ENCODE measurements at regions not wholly inside any gene's neighbourhood (a gene's known extent, or its start where the extent isn't known, plus 50 kb on each side); places are given as distances from the start of the nearest gene placed in this dataset.
"Not testable (repeated sequence)": the region's sequence is repeated elsewhere in the genome, so short reads cannot be mapped to it uniquely, and the experiment has no call there.

- DNase-seq (ENCODE audit: low read depth, low spot score), result no peak
Measured at GRCh38 chr2:187988348-187988747, 303.3 kb upstream of the GULP1 start.

- DNase-seq (ENCODE audit: low read depth, low spot score), result no peak
Measured at GRCh38 chr2:187989925-187990623, 301.6 kb upstream of the GULP1 start.

GRCh38 chr2:187991389-187991788, 300.3 kb upstream of the GULP1 start:
- DNase-seq (ENCODE audit: low read depth, low spot score), result no peak

- no peak for DNase-seq (ENCODE audit: low read depth, low spot score)
Measured at GRCh38 chr2:187994464-187995331, 297.0 kb upstream of the GULP1 start.

- no peak for DNase-seq (ENCODE audit: low read depth, low spot score)
Measured at GRCh38 chr2:187995556-187995955, 296.1 kb upstream of the GULP1 start.

GRCh38 chr2:187996630-187997029, 295.0 kb upstream of the GULP1 start:
- DNase-seq (ENCODE audit: low read depth, low spot score), result no peak

- DNase-seq (ENCODE audit: low read depth, low spot score), result no peak
Measured at GRCh38 chr2:188000189-188000588, 291.5 kb upstream of the GULP1 start.

- DNase-seq (ENCODE audit: low read depth, low spot score), result no peak
Measured at GRCh38 chr2:188003800-188004199, 287.9 kb upstream of the GULP1 start.

- DNase-seq (ENCODE audit: low read depth, low spot score), result no peak
Measured at GRCh38 chr2:188013767-188014166, 277.9 kb upstream of the GULP1 start.

GRCh38 chr2:188016917-188017316, 274.8 kb upstream of the GULP1 start:
- DNase-seq (ENCODE audit: low read depth, low spot score), result no peak

GRCh38 chr2:188022389-188022788, 269.3 kb upstream of the GULP1 start:
- no peak for DNase-seq (ENCODE audit: low read depth, low spot score)

GRCh38 chr2:188023035-188023434, 268.6 kb upstream of the GULP1 start:
- DNase-seq (ENCODE audit: low read depth, low spot score), result no peak

- DNase-seq (ENCODE audit: low read depth, low spot score), result no peak
Measured at GRCh38 chr2:188024811-188025210, 266.9 kb upstream of the GULP1 start.

GRCh38 chr2:188028739-188029138, 262.9 kb upstream of the GULP1 start:
- DNase-seq (ENCODE audit: low read depth, low spot score), result no peak

- no peak for DNase-seq (ENCODE audit: low read depth, low spot score)
Measured at GRCh38 chr2:188032306-188032705, 259.4 kb upstream of the GULP1 start.

- DNase-seq (ENCODE audit: low read depth, low spot score), result no peak
Measured at GRCh38 chr2:188032786-188033185, 258.9 kb upstream of the GULP1 start.

GRCh38 chr2:188033240-188033639, 258.4 kb upstream of the GULP1 start:
- not testable (repeated sequence) for DNase-seq (ENCODE audit: low read depth, low spot score)

- DNase-seq (ENCODE audit: low read depth, low spot score), result not testable (repeated sequence)
Measured at GRCh38 chr2:188034102-188034501, 257.6 kb upstream of the GULP1 start.

GRCh38 chr2:188035377-188035776, 256.3 kb upstream of the GULP1 start:
- not testable (repeated sequence) for DNase-seq (ENCODE audit: low read depth, low spot score)

- DNase-seq (ENCODE audit: low read depth, low spot score), result not testable (repeated sequence)
Measured at GRCh38 chr2:188036786-188037185, 254.9 kb upstream of the GULP1 start.

GRCh38 chr2:188039307-188039706, 252.4 kb upstream of the GULP1 start:
- no peak for DNase-seq (ENCODE audit: low read depth, low spot score)

GRCh38 chr2:188042412-188042811, 249.3 kb upstream of the GULP1 start:
- no peak for DNase-seq (ENCODE audit: low read depth, low spot score)

- DNase-seq (ENCODE audit: low read depth, low spot score), result no peak
Measured at GRCh38 chr2:188045016-188045415, 246.7 kb upstream of the GULP1 start.
